Activated gamma-delta T cell treated with anti-CD3 and anti-CD28 coated beads, Interleukin-2, amount 50 U/mL, for 16 hours (primary cell): ENCODE measurements at regions not wholly inside any gene's neighbourhood (a gene's known extent, or its start where the extent isn't known, plus 50 kb on each side); places are given as distances from the start of the nearest gene placed in this dataset.

ENCODE experiments used
- DNase-seq: peaks from one replicate; pipeline ENCODE4 v3.0.0-alpha.2; 2020; ENCODE audit warnings: low read depth

DNA sequence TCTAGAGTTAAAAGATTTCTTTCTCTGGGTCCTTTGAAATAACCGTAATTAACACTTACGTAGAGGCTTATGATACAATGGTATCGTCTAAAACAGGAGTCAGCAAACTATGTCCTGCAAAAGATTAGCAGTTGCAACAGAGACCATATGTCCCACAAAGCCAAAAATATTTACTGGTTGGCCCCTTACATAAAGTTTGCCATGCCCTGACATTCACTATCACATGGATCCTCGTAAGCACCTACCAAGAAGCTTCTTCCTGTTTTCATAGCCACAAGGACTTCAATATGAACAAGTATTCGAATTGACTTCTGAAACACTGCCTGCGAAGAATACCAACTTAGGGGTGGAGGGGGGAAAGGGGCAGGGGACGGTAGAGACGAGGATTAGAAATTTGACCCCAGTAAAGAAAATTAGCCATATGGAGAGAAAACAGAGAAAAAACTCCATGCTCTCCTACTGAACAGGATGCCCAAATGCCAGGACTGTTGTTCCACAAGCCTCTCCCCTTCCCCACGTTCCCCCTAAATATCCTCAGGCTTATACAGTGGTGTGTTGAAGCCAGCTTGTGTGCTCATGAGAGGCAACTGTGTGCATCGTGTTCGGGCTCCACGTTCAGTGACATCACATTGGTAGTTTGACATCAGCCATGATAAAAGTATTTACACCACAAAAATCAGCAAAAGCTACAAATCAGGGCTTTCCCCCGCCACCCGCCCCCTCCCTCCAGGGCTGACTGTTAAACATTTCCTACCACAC, 144.1 kb upstream of the HES1 start:
- no peak for DNase-seq

DNA sequence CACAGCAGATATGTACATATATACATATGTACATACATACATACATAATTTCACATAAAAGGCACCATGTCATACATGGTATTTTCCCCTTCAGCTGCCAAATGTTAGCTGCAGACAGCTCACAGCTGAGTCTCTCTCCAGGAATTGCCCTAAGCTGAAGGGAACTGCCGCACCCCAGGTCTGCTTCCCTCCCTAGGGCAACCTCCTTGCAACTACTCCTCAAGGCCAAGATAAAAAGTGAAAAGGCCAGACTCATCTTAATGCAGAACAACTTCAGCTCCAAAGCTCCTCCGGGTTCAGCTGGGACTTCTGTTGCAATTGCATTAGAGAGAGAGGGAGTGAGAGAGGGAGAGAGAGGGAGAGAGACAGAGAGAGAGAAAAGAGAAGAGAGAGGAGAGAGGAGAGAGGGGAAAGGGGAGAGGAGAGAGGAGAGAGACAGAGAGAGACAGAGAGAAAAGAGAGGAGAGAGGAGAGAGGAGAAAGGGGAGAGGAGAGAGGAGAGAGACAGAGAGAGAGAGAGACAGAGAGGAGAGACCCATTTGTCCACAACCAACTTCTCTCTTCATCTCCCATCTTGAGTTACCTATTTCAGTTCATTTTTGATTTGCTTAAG, 143.4 kb upstream of the HES1 start:
- no peak for DNase-seq

DNA sequence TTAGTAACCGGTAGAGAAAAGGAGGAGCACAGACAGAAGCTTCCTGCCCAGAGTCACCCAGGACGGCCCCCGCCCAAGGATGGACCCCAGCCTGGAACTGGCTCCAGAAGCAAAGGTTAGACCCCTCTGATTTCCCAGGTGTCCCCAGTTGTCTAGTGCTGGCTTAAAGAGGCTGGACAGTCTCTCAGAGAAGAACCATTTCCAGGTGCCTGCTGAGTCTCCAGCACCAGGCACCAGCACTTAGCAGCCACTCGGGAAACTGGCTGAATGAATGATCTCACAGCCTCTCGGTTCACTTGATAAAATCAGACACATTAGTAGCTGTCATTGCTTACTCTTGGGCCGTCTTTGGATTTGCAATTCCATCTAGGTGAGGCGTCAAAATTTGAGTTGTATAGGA, 139.7 kb upstream of the HES1 start:
- no peak for DNase-seq

DNA sequence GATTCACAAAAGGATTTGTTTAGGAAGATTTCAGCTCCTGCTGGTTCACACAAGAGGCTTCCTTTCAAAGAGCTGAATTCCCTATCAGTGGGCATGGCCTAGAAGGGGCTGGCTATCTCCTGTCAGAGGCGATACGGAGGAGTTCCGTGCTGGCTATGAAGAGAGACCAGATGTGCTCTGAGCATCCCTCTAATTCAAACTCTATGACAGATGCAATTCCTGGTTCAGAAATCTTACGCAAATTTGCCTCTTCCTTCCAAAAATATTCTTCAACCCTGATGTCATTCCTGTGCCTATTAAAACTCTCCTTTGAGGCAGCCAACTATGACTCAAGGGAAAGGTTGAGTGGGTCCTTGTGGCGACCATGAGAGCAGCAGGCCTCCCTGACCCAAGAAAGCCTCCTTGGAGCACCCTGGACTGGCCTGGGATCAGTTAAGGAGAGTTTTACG, 139.3 kb upstream of the HES1 start:
- DNase-seq, result no peak

DNA sequence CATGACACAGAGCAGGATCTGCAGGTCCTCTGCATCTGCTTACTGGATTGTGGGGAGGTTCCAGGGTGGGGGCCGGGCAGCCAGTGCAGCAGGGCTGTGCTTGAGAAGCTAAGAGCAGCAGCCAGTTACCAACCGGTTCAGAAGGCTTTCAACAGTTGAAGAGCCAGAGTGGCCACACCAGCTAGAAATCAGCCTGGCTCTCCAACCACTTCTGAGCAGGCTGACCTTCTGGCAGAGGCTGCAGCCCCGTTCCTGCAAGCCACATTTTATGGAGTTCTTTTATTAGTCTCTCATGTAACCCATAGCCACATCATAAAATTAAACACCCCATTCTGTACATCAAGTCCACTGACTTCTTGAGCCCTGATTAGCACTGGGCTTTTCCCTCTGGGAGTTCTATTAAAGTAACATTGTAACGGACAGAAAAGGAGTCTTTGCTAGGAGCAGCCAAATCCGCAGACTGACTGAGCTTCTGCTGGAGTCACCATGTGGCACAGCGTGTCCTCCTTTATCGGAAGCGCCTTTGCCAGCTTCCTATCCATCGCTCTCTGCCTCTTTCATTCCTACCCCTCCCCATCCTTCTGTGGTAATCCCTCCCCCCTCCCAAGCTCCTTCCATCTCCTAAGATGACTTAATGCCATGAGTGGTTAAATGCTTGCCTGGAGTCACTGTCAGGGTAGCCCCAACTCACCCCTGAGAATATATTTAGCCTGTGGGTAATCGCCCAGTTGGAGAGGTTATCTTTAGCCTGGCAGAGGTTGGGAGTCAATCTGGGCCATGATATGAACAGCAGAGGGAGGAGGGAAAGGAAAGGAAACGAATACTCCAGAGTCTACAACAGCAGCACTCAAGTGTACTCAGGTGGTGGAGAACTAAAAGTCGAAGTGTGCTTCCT, 138.5 kb upstream of the HES1 start:
- DNase-seq, result no peak

DNA sequence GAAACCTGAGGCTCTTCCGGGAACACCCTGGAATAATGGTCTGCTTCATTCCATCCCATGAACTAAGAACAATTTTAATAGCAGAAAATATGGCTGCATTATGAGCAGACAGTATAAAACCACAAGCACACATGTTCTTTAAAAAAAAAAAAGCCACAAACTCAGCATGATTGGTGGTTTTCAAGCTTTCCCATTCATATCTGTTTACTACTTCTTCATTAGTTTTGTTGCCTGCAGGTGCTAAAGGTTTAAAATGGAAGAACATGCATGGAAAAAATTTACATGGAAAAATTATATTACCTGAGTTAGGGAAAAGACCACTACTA, 137.9 kb upstream of the HES1 start:
- DNase-seq, result no peak

DNA sequence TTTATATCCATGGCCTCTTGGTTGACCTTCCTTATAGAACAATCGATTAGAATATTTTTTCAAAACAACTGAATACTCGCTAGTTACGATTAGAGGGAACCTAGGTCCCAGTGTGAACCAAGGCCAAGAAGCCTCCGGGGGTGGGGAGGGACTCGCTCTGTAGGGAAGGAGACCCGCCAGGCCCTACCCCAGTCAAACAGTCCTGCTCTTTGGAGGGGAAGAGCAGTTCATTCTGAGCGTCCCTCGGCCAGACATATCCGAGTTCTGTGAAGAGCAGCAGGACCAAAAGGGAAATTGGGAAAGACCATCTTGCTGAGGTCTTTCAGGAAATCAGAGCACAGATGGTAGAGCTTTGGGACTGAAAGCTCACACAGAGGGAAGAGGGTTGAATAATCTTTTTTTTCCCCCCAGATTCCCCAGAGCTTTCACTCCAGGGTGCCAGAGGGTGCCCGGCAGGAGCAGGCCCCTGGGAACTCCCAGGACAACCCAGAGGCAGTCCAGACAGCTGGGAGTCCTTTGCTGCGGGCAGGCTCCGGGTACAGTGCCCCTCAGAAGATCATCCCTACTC, 137.2 kb upstream of the HES1 start:
- DNase-seq, result no peak

DNA sequence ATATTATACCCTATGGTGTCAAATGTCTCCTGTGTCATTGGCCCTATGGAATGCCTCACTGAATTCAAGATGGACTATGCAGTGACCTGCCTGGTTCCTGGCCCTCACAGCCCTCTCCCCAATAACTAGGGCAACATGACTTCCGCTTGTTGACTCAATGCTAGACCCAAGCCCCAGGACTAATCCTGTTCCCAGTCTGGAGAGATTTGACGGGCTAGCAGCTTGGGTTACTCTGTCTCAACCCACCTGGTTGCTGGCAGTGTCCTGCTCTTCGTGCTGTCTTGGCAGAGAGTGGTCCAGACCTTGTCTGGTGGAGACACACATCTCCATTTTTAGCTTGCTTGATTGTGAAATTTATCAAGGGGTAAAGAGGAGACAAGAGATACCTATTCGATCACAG, 135.8 kb upstream of the HES1 start:
- no peak for DNase-seq

DNA sequence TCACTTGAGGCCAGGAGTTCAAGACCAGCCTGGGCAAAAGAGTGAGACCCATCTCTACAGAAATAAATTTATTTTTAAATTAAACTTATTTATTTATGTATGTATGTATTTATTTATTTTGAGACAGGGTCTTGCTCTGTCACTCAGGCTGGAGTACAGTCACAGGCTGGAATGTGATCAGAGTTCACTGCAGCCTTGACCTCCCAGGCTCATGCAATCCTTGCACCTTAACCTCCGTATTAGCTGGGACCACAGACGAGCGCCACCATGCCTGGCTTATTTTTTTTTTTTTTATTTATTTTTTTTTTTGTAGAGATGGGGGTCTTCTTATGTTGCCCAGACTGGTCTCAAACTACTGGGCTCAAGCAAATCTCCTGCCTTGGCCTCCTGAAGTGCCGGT, 135.2 kb upstream of the HES1 start:
- no peak for DNase-seq

DNA sequence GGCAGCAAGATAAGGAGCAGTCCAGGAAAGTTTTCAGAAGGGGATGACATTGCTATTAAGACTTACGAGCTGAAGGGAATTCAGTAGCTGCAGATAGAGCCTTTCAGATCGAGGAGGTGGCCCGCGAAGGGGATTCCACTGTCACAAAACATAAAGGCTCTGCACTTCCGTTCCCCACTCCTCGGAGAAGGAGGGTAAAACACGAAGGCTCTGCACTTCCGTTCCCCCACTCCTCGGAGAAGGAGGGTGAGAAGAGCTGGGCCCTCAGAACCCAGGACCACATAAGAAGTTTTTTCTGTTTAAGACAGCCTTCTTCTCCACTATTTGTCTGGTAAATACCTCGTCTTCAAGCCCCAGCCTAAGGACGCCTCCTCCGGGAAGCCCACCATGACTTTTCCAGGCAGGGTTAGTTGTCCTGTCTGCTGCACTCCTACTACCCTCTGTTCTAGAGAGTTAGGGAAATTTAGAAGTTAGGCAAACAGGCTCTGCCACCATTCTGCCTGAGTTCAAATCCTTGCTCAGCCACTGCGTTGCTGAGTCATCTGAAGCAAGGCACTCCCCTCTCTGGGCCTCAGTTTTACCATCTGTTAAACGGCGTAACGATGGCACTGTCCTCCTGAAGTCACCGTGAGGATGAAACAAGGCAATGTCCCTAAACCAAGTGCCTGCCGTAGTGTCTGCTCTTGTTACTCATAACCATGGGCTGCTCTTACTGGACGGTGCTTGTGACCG, 134.1 kb upstream of the HES1 start:
- no peak for DNase-seq

DNA sequence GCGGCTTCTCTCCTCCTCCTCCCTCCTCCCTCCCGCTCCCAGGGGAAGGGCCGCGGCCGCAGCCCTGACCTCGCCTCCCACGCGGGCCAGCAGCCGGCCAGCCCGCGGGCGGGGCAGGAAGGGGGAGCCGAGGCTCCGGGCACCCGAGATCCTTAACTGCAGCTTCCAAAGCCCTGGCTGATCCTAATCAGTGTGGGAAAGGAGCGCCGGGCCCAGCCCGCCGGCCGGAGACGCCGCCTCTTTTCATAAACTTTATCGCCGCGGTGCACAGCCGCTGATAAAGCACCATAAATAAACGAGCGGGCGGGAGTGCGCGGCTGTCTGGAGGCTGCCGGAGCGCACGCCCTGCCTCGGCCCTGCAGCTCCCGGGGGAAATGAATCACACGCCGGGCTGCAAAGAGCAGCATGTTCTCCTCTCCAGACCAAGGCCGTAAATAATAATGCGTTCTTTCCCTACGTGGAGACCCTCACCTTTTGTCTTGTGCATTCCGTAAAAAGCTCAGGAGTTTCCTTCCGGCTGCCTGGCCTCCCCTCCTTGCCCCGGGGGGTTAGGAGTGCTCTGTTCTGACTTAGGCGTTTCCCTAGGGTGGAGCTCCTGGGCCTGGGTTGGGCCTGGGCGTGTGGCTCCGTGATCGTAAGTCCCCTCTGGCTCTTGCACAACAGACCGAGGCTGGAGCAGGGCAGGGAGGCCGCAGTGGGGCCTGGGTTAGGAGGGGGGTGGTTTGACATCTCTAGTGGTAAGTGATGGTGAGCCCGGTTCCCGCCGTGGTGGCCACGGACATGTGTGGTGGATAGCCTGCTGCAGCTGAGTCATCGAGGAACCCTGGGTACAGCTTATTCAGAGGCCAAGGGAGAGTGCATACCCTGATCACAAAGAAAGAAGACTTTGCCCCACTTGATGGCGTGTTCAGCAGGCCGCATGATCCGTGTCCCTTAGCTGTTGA, 132.6 kb upstream of the HES1 start:
- peak; percentile 4 for DNase-seq

DNA sequence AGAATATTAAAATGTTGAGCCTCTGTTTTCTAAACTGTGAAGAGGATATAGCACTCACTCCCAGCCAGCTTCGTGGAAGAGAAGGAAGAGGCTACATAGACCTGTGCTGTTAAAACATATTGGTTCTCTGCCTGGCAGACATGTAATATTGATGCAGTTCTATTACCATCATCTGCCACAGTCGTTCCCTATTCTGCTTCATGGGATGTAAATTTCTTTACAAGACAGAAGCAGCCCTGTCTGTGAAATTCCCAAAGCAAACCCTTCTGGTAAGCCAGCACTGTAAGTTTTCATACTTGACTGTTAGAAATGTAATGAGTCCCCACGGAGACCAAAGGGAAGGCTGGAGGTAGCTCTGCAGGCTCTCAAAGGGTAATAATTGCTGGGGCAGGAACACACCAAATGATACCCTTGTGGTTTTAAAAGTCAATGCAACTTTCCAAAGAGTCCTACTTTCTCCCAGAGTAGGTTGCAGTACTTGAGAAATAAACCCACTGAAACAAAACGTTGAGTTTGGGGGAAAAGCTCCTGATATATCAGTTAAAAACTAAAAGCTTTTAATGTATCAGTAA, 129.9 kb upstream of the HES1 start:
- DNase-seq, result no peak

DNA sequence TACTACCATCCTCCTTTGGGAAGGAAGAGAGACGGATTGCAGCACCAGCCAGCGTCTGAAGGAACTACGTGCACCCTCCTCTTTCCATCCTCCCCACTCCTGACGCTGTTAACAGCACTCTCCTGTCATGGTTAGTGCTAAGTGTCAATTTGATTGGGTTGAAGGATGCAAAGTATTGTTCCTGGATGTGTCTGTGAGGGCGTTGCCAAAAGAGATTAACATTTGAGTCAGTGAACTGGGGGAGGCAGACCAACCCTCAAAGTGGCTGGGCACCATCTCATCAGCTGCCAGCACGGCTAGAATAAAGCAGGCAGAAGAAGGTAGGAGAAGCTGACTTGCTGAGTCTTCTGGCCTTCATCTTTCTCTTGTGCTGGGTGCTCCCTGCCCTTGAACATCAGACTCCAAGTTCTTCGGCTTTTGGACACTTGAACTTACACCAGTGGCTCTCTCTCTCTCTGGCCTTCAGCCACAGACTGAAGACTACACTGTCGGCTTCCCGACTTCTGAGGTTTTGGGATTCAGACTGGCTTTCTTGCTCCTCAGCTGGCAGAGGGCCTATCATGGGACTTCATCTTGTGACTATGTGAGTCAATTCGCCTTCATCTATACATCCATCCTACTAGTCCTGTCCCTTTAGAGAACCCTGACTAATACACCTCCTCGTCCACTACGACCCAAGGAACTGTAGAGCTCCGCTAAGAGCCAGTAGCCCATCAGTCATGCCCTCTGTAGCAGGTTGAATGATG, 128.2 kb upstream of the HES1 start:
- DNase-seq, result no peak

DNA sequence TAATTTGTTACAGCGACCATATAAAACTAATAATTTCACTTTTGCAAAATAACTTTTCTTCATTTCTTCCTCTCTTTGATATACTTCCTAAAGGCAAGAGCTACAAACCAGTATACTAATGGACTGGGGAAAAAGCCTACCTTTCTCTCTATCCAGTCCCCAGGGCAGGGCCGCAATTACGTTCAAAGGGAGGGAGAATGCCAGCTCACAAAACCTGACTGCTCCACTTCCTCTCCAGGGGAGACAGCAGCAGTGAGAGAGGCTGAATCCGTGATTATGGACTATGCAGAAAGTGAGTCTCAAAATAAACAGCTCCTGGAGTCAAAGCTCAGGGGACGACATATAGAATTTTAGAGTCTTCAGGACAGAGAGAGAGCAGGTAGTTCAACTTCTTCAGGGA, 126.9 kb upstream of the HES1 start:
- DNase-seq, result no peak

DNA sequence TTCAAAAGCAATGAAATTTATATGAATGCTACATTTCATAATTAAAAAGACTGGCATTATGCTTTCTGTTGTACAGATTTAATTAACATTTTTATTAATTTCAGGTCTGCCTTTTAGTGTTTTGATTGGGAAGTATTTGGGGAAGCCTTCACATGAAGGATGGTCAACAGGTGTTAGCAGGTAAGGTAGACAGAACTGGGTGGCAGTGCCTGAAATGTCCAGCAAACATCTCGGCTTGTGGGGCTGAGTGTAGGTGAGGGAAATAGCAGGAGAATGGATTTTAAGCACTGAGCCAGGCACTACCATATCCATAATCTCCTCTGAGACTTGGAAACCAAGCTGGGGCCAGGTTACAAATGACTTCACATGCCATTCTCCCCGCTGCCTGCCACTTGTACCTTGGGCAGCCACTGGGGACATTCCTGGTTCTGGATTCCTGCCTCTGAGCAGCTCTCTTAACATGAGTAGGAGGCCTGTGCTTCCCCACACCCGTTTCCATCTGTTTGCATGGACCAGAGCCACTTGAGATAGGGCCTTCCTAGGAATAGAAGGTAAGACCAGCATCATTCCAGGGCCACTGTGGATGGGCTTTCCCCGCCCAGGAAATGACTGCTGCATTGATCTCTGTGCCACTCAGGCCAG, 125.9 kb upstream of the HES1 start:
- DNase-seq, result no peak

DNA sequence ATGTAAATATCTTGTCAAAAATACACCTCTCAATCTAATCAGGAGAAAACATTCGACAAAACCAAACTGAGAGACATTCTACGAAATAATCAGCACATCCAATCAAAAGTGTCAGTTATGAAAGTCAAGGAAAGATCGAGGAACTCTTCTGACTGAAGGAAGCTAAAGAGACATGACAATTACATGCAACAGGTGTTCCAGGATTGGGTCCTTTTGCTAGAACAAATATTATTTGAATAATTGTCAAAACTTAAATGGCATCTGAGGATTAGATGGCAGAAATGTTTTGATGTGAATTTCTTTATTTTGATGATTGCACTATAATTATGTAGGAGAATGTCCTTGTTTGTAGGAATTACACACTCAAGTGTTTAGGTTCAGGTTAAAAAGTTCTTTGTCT, 124.1 kb upstream of the HES1 start:
- no peak for DNase-seq

DNA sequence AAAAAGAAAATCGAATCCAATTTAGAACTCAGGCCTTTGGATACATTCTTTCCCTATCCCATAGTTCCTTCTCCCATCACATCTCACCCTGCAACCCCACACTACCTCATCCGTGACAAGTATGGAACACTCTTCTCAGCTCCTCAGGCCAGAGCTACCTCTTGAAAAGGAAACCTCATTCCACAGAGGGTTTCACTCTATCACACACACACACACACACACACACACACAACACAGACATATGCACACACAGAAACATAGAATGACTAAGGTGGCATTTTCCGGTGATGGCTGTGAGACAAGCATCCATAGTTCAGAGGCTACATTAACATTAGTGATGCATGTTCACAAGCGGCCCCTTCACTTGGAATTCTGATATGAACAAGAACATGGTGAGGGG, 122.0 kb upstream of the HES1 start:
- DNase-seq, result no peak

DNA sequence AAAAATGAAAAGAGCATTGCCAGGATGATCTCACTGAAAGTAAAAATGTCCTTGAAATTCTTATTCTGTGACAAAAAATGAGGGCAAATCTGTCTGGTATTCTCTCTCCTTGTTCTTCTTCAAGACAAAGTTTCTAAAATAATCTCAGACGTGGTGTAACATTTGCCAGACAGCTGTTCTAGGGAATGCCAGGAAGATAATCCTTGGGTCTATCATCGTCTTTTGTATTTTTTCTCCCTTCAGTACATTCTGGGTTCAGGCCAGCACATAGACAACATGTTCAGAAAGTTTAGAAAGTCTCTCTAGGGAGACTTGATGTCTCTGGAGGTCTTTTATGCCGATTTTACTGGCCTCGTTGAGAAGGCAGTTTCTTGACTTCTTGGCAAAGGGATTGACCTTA, 121.2 kb upstream of the HES1 start:
- no peak for DNase-seq

DNA sequence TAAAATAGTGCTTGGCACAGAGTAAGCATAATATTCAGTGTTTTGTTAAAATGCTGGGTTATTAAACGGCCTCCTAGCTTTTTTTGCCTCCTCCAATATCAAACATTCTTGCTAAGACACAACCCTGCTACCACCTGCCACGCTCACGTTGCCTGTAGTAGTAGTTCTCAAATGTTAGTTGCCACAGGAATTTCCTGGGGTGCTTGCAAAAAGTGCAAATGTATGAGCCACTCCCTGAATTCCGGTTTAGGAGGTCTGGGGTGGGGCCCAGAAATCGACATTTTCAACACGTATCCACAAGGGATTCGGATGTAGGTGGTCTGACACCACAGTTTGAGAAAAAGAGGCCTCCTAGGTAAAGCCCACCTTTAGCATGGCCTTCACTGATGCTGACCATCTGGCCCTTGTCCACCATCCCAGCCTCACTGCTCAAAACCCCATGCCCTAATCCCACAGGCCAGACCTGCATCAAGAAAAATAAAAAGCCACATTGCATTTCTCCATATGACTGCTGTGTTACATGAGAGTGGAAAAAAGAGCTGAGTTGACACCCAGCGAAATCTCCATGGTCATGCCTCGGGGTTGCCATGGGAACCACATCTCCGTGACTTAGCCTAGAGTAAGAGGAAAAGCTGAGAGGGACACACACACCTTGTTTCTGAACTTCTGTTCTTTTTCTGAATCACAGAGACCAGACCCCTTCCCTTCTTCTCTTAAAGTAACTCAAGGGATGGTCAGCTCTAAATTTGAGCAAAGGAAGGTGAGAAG, 116.4 kb upstream of the HES1 start:
- DNase-seq, result no peak
